SK-N-SH (cell line): ENCODE measurements at regions not wholly inside any gene's neighbourhood (a gene's known extent, or its start where the extent isn't known, plus 50 kb on each side); places are given as distances from the start of the nearest gene placed in this dataset.

Source experiments
- EP300 ChIP-seq, 2 experiments: IDR thresholded peaks; 2 replicates each; pipeline versions ENCODE4 v1.4.0 to v1.6.1; 2012; ENCODE audit warnings: borderline replicate concordance in 1 of 2, low read depth in 1 of 2, low read length in 1 of 2
- EZH2phosphoT487 ChIP-seq: fragments of 200-600 bp; sonication (generic); IDR thresholded peaks from 2 replicates; pipeline ENCODE4 v1.6.1; 2017; ENCODE audit warnings: low read depth, mixed run types, mild to moderate bottlenecking, antibody characterized with exemption, moderate library complexity, borderline replicate concordance
- FOXJ3 ChIP-seq: sonication (generic); formaldehyde crosslinking; IDR thresholded peaks from 2 replicates; pipeline ENCODE4 v1.5.1; 2020; ENCODE audit warnings: mild to moderate bottlenecking, missing genetic modification reagents
- JUND ChIP-seq: IDR thresholded peaks from 2 replicates; pipeline ENCODE4 v1.4.0; 2012
- MXI1 ChIP-seq: IDR thresholded peaks from 2 replicates; pipeline ENCODE4 v1.6.1; 2012; ENCODE audit warnings: mild to moderate bottlenecking, low read depth, low read length, improper control_type of control experiment
- NFIC ChIP-seq: IDR thresholded peaks from 2 replicates; pipeline ENCODE4 v1.4.0; 2012; ENCODE audit warnings: borderline replicate concordance
- POLR2AphosphoS5 ChIP-seq: IDR thresholded peaks from 2 replicates; pipeline ENCODE4 v1.6.1; 2012; ENCODE audit warnings: low read depth, low read length
- SMC3 ChIP-seq: IDR thresholded peaks from 2 replicates; pipeline ENCODE4 v1.6.1; 2012; ENCODE audit warnings: low read depth, low read length, improper control_type of control experiment
- YY1 ChIP-seq: IDR thresholded peaks from 2 replicates; pipeline ENCODE4 v1.4.0; 2012; ENCODE audit warnings: low read depth, mild to moderate bottlenecking
- TF ChIP-seq, protein P1 (sequence below): fragments of 200-600 bp; sonication (generic); IDR thresholded peaks from 2 replicates; pipeline ENCODE4 v1.6.1; 2017; ENCODE audit warnings: antibody characterized with exemption, mild to moderate bottlenecking, moderate library complexity
- TF ChIP-seq, protein P2 (sequence below): IDR thresholded peaks from 2 replicates; pipeline ENCODE4 v1.4.0; 2012; ENCODE audit warnings: low read depth, borderline replicate concordance
- TF ChIP-seq, protein P3 (sequence below): fragments of 150-350 bp; IDR thresholded peaks from 2 replicates; pipeline ENCODE4 v1.6.1; 2017; ENCODE audit warnings: antibody characterized with exemption, low read length, low read depth, borderline replicate concordance
- TF ChIP-seq, protein P4 (sequence below): IDR thresholded peaks from 2 replicates; pipeline ENCODE4 v1.4.0; 2012; ENCODE audit warnings: low read depth, borderline replicate concordance
- TF ChIP-seq, protein P5 (sequence below): IDR thresholded peaks from 2 replicates; pipeline ENCODE4 v1.6.1; 2012; ENCODE audit warnings: mild to moderate bottlenecking, low read depth, low read length, moderate library complexity

DNA sequence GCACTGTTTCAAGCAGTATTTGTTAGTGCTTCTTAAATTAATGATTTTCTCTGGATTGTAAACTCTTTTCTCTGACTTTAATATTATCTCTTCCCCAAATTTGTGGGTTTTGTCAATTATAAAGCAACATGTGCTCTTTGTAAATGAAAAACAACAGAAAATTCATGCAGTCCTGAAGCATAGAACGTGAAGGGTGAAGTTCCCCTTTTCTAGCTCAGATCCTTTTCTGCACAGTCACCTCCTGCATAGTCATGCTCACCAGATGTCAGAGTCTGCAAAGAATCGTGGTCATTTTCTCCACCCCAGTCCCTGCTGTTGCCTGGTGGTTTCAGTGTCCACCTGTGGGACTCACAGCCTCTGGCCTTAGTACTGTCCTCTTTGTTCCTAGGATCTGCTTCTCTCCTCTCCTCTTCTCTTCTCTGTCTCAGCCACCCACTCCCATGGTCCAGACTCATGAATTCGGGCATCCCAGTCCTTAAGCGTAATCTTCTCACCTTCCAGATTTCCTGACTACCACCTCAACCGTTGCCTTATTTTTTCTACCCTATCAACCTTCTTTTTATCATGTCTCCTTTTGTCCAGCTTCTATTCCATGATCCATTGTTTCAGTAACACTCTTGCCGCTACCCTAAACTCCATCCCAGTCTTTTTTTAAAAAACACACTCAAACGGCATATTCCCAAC, 229.1 kb downstream of the RTP5 start:
- TF ChIP-seq, protein P1, sequence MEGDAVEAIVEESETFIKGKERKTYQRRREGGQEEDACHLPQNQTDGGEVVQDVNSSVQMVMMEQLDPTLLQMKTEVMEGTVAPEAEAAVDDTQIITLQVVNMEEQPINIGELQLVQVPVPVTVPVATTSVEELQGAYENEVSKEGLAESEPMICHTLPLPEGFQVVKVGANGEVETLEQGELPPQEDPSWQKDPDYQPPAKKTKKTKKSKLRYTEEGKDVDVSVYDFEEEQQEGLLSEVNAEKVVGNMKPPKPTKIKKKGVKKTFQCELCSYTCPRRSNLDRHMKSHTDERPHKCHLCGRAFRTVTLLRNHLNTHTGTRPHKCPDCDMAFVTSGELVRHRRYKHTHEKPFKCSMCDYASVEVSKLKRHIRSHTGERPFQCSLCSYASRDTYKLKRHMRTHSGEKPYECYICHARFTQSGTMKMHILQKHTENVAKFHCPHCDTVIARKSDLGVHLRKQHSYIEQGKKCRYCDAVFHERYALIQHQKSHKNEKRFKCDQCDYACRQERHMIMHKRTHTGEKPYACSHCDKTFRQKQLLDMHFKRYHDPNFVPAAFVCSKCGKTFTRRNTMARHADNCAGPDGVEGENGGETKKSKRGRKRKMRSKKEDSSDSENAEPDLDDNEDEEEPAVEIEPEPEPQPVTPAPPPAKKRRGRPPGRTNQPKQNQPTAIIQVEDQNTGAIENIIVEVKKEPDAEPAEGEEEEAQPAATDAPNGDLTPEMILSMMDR, result no peak
- TF ChIP-seq, protein P2, sequence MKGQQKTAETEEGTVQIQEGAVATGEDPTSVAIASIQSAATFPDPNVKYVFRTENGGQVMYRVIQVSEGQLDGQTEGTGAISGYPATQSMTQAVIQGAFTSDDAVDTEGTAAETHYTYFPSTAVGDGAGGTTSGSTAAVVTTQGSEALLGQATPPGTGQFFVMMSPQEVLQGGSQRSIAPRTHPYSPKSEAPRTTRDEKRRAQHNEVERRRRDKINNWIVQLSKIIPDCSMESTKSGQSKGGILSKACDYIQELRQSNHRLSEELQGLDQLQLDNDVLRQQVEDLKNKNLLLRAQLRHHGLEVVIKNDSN, result no peak
- no peak for TF ChIP-seq JUND
- TF ChIP-seq SMC3, result no peak
- TF ChIP-seq, protein P3, sequence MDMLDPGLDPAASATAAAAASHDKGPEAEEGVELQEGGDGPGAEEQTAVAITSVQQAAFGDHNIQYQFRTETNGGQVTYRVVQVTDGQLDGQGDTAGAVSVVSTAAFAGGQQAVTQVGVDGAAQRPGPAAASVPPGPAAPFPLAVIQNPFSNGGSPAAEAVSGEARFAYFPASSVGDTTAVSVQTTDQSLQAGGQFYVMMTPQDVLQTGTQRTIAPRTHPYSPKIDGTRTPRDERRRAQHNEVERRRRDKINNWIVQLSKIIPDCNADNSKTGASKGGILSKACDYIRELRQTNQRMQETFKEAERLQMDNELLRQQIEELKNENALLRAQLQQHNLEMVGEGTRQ, result no peak
- TF ChIP-seq FOXJ3 (CRISPR knock-in tag), result no peak
- no peak for TF ChIP-seq POLR2AphosphoS5
- no peak for TF ChIP-seq MXI1
- no peak for TF ChIP-seq NFIC
- TF ChIP-seq YY1, result no peak
- TF ChIP-seq EZH2phosphoT487, result no peak
- TF ChIP-seq, protein P4, sequence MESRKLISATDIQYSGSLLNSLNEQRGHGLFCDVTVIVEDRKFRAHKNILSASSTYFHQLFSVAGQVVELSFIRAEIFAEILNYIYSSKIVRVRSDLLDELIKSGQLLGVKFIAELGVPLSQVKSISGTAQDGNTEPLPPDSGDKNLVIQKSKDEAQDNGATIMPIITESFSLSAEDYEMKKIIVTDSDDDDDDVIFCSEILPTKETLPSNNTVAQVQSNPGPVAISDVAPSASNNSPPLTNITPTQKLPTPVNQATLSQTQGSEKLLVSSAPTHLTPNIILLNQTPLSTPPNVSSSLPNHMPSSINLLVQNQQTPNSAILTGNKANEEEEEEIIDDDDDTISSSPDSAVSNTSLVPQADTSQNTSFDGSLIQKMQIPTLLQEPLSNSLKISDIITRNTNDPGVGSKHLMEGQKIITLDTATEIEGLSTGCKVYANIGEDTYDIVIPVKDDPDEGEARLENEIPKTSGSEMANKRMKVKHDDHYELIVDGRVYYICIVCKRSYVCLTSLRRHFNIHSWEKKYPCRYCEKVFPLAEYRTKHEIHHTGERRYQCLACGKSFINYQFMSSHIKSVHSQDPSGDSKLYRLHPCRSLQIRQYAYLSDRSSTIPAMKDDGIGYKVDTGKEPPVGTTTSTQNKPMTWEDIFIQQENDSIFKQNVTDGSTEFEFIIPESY, result no peak
- TF ChIP-seq EP300 (IDR thresholded peaks at IDR 0.05; ENCODE audit: borderline replicate concordance in 1 of 2, low read depth in 1 of 2, low read length in 1 of 2), result no peak
- TF ChIP-seq, protein P5, sequence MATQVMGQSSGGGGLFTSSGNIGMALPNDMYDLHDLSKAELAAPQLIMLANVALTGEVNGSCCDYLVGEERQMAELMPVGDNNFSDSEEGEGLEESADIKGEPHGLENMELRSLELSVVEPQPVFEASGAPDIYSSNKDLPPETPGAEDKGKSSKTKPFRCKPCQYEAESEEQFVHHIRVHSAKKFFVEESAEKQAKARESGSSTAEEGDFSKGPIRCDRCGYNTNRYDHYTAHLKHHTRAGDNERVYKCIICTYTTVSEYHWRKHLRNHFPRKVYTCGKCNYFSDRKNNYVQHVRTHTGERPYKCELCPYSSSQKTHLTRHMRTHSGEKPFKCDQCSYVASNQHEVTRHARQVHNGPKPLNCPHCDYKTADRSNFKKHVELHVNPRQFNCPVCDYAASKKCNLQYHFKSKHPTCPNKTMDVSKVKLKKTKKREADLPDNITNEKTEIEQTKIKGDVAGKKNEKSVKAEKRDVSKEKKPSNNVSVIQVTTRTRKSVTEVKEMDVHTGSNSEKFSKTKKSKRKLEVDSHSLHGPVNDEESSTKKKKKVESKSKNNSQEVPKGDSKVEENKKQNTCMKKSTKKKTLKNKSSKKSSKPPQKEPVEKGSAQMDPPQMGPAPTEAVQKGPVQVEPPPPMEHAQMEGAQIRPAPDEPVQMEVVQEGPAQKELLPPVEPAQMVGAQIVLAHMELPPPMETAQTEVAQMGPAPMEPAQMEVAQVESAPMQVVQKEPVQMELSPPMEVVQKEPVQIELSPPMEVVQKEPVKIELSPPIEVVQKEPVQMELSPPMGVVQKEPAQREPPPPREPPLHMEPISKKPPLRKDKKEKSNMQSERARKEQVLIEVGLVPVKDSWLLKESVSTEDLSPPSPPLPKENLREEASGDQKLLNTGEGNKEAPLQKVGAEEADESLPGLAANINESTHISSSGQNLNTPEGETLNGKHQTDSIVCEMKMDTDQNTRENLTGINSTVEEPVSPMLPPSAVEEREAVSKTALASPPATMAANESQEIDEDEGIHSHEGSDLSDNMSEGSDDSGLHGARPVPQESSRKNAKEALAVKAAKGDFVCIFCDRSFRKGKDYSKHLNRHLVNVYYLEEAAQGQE, result no peak
